Transverse colon (tissue), 3 donors: ENCODE measurements at regions not wholly inside any gene's neighbourhood (a gene's known extent, or its start where the extent isn't known, plus 50 kb on each side); places are given as distances from the start of the nearest gene placed in this dataset.

Experiments
- CTCF ChIP-seq, 5 experiments: fragments of 200-600 bp in 3 of 5; fragments of 450-650 bp in 2 of 5; sonication (generic) in 3 of 5; IDR thresholded peaks; 1 replicate in 2 of 5; 2 replicates in 3 of 5; pipeline ENCODE4 v1.5.1; 2016 to 2017; ENCODE audit warnings: antibody characterized with exemption in 5 of 5, inconsistent platforms in 3 of 5, mild to moderate bottlenecking in 2 of 5, moderate library complexity in 1 of 5
- EP300 ChIP-seq: sonication (generic); formaldehyde crosslinking; IDR thresholded peaks from one replicate; pipeline ENCODE4 v1.6.1; 2017; ENCODE audit warnings: antibody characterized with exemption, low read depth

GRCh38 chr6:93894521-93894920 lies 475.2 kb upstream of the EPHA7 start:
- TF ChIP-seq CTCF (IDR thresholded peaks at IDR 0.05) (no peak), EP300 (no peak)
